ENCODE measurements at regions not wholly inside any gene's neighbourhood (a gene's known extent, or its start where the extent isn't known, plus 50 kb on each side); places are given as distances from the start of the nearest gene placed in this dataset.

DNA sequence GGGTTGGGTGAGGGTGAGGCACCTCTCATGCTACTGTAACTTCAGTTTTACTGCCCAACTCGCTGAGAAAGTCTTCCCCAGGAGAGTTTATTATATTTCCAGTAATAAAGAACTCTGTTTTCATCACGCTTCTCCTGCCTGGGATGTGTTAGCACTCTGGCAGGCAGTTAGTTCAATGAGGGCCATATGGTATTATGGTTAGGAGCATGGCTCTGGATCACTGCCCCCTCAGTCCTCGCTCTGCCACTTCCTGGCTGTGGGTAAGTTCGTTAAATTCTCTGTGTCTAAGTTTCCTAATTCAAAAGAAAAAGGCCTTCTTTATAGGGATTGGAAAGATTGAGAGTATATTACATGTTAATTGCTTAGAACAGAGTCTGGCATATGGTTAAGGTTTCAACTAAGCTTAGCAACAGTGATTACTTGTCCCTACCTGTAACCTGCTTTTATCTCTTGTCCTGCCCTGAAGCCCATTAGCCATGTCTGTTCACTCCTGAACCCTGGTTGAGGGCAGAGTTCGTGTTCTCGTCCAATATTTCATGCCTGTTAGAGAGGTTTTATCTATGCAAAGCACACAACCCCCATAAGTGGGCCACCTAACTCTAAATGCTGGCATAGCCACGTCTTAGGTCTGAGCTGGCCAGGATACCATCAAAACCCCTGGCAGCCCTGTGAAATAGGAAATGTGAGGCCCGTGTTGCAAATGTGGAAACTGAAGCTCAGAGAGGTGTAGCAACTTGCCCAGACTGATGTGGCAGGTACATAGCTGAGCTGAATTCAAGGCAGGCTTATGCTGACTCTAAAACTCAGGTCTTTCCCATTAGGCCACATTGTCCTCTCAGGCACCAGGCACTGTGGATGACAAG lies 342.5 kb upstream of the JARID2 start:
- H3K4me1 Mint-ChIP-seq (ENCODE audit: low read depth): peaks cover 8% of the 10 kb centered on the region
- DNase-seq (peak; percentile 18), ATAC-seq (peak; percentile 56)
- TF ChIP-seq, protein P1, sequence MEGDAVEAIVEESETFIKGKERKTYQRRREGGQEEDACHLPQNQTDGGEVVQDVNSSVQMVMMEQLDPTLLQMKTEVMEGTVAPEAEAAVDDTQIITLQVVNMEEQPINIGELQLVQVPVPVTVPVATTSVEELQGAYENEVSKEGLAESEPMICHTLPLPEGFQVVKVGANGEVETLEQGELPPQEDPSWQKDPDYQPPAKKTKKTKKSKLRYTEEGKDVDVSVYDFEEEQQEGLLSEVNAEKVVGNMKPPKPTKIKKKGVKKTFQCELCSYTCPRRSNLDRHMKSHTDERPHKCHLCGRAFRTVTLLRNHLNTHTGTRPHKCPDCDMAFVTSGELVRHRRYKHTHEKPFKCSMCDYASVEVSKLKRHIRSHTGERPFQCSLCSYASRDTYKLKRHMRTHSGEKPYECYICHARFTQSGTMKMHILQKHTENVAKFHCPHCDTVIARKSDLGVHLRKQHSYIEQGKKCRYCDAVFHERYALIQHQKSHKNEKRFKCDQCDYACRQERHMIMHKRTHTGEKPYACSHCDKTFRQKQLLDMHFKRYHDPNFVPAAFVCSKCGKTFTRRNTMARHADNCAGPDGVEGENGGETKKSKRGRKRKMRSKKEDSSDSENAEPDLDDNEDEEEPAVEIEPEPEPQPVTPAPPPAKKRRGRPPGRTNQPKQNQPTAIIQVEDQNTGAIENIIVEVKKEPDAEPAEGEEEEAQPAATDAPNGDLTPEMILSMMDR (IDR thresholded peaks at IDR 0.05): no peak
- no peaks in the 10 kb centered on the region for H3K27me3 Mint-ChIP-seq
- CTCF ChIA-PET: no interaction called here
- peak overlapping the region; percentile 72 for H3K27ac Mint-ChIP-seq
- no peak overlapping the region for H3K4me3 Mint-ChIP-seq
- no peaks in the 10 kb centered on the region for H3K36me3 Mint-ChIP-seq (ENCODE audit: low read depth)
- POLR2A ChIA-PET: no interaction called here
- H3K9me3 Mint-ChIP-seq: peaks cover 5% of the 10 kb centered on the region
- intact Hi-C loops (cut with micrococcal nuclease): no loop called here

DNA sequence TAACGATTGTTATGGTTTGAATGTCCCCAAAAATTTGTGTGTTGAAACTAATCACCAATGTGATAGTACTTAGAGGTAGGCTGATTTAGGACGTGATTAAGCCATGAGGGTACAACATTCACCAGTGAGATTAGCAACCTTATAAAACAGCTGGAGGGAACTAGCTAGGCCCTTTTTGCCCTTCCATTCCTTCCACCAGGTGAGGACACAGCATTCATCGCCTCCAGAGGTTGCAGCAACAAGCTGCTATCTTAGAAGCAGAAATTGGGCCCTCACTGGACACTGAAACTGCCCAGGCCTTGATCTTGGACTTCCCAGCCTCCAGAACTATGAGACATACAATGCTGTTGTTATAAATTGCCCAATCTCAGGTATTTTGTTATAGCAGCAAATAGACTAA lies 340.7 kb upstream of the JARID2 start:
- ATAC-seq: no peak
- peaks cover 11% of the 10 kb centered on the region for H3K4me1 Mint-ChIP-seq (ENCODE audit: low read depth)
- peaks cover 2% of the 10 kb centered on the region for H3K36me3 Mint-ChIP-seq (ENCODE audit: low read depth)
- POLR2A ChIA-PET: no interaction called here
- H3K4me3 Mint-ChIP-seq: no peak overlapping the region
- CTCF ChIA-PET: no interaction called here
- TF ChIP-seq, protein P1 (IDR thresholded peaks at IDR 0.05): no peak
- DNase-seq: no peak
- peaks cover 5% of the 10 kb centered on the region for H3K9me3 Mint-ChIP-seq
- no peak overlapping the region for H3K27ac Mint-ChIP-seq
- intact Hi-C loops (cut with micrococcal nuclease): no loop called here
- H3K27me3 Mint-ChIP-seq: no peaks in the 10 kb centered on the region

DNA sequence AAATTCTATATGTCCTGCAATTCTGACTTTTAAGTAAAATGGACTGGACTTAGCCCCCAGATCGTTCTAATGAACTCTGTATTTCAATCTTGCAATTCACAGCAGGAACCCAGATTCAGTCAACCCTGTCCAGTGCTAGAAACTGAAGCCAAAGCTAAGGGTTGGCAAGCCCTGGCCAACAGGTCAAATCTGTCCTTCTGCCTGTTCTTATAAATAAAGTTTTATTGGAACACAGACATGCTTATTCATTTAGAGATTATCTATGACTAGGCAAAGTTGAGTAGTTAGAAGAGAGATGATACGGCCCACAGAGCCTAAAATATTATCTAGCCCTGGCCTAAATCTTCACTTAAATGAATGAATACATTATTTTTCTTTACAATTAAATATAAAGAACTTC lies 339.2 kb upstream of the JARID2 start:
- ChIA-PET CTCF (interaction anchor here (1.4 kb wide), 1 partner anchor 9 kb away, joined by 4 read pairs; no protein-coding TSS in a partner anchor), POLR2A (interaction anchor here (1.0 kb wide), 1 partner anchor 30 kb away, joined by 3 read pairs; no protein-coding TSS in a partner anchor)
- Mint-ChIP-seq H3K4me3 (no peak overlapping the region), H3K4me1 (ENCODE audit: low read depth) (peaks cover 24% of the 10 kb centered on the region), H3K36me3 (ENCODE audit: low read depth) (peaks cover 4% of the 10 kb centered on the region), H3K9me3 (peaks cover 4% of the 10 kb centered on the region), H3K27me3 (no peaks in the 10 kb centered on the region), H3K27ac (no peak overlapping the region)
- DNase-seq: no peak
- TF ChIP-seq, protein P1 (IDR thresholded peaks at IDR 0.05): no peak
- intact Hi-C loops (cut with micrococcal nuclease): no loop called here
- no peak for ATAC-seq

DNA sequence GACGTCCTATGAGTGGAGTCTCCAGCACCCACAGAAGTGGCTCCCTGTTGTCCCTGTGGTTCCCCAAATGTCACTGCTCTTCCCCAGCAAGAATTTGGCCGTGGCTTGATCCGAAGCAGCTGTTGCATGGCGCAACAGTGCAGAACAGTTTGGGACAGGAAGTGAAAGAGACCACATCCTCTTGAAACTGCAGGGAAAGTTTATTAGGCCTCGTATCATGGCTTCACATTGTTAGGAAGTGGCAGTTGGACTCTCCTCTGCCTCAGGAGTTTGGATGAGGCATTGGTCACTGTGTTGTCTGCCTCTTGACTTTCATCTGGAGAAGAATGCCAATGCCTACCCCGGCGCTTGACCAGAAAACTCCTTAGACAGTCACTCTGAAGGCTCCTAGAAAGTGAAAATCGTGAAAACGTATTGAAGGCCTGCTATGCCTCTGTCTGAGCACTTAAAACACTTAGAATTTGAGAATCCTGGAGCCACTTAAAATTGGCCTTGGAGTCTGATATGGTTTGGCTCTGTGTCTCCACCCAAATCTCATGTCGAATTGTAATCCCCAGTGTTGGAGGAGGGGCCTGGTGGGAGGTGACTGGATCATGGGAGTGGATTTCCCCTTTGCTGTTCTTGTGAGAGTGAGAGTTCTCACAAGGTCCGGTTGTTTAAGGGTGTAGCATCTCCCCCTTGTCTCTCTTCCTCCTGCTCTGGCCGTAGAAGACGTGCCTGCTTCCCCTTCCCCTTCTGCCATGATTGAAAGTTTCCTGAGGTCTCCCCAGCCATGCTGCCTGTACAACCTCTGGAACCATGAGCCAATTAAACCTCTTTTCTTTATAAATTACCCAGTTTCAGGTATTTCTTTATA lies 334.9 kb upstream of the JARID2 start:
- intact Hi-C loops (cut with micrococcal nuclease): no loop called here
- Mint-ChIP-seq H3K27ac (peak overlapping the region; percentile 71), H3K4me3 (no peak overlapping the region), H3K9me3 (peaks cover 4% of the 10 kb centered on the region), H3K4me1 (ENCODE audit: low read depth) (peaks cover 17% of the 10 kb centered on the region), H3K36me3 (ENCODE audit: low read depth) (peaks cover 4% of the 10 kb centered on the region), H3K27me3 (no peaks in the 10 kb centered on the region)
- TF ChIP-seq, protein P1 (IDR thresholded peaks at IDR 0.05): no peak
- POLR2A ChIA-PET: no interaction called here
- peak; percentile 73 for ATAC-seq
- peak; percentile 38 for DNase-seq
- CTCF ChIA-PET: no interaction called here

DNA sequence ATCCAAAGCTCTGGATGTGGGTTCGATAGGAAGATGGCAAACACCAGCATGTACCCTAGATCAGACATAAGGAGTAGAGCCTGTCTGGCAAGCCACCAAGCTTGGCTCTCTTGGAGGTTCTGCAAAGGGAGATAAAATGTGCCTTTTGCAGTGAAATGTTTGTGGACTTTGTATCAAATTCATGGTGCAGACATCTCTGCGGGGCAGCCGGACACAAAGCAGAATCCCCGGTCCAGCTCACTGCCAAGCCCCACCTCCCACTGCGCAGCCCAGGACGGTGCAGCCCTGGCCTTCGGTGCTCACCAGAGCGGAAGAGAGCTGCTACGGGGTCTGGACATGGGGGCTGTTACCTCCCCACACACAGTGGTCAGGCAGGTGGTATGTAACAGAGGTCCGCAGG lies 333.6 kb upstream of the JARID2 start:
- H3K27ac Mint-ChIP-seq: no peak overlapping the region
- peaks cover 4% of the 10 kb centered on the region for H3K9me3 Mint-ChIP-seq
- ChIA-PET POLR2A (no interaction called here), CTCF (no interaction called here)
- DNase-seq (no peak), ATAC-seq (no peak)
- no peaks in the 10 kb centered on the region for H3K27me3 Mint-ChIP-seq
- TF ChIP-seq, protein P1 (IDR thresholded peaks at IDR 0.05): no peak
- peaks cover 4% of the 10 kb centered on the region for H3K36me3 Mint-ChIP-seq (ENCODE audit: low read depth)
- intact Hi-C loops (cut with micrococcal nuclease): no loop called here
- H3K4me1 Mint-ChIP-seq (ENCODE audit: low read depth): peaks cover 17% of the 10 kb centered on the region
- no peak overlapping the region for H3K4me3 Mint-ChIP-seq
